ENCODE measurements at regions not wholly inside any gene's neighbourhood (a gene's known extent, or its start where the extent isn't known, plus 50 kb on each side); places are given as distances from the start of the nearest gene placed in this dataset.

DNA sequence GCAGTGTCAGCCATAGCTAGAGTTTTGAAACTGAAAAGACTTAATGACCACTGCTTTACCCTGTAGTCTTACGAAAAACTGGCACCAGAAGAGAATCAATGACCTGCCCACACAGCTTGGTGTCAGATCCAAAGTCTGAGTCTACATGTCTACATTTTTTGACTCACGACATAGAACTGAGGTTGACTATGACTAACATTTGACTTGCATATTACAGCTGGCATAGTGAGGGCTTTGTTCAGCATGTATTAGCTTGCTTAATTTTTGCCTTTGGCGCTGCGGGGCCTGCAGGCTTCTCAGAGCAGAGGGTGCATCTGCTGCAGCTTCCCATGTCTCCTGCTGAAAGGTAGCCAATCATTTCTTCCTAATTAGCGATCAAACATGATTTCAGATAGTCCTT, 167.0 kb downstream of the EBLN2 start (continued):
- TF ChIP-seq CHD7 (IDR thresholded peaks at IDR 0.05; ENCODE audit: insufficient replicate concordance, low read length), result no peak
- no peak for TF ChIP-seq GTF2F1 (IDR thresholded peaks at IDR 0.05; ENCODE audit: borderline replicate concordance, low read depth, low read length)
- no peak for TF ChIP-seq BRCA1 (IDR thresholded peaks at IDR 0.05; ENCODE audit: low read depth, low read length)
- TF ChIP-seq RAD21 (IDR thresholded peaks at IDR 0.05 in 1 of 2, conservative IDR thresholded peaks at IDR 0.05 in 1 of 2; ENCODE audit: low read depth in 2 of 2, low read length in 2 of 2), result no peak
- no peak for TF ChIP-seq TCF12 (IDR thresholded peaks at IDR 0.05; ENCODE audit: low read depth, low read length)
- no peak for TF ChIP-seq TEAD4 (IDR thresholded peaks at IDR 0.05; ENCODE audit: low read depth, low read length)
- no peak for TF ChIP-seq BCL11A (IDR thresholded peaks at IDR 0.05; ENCODE audit: low read depth in 2 of 2, low read length in 2 of 2)
- no peak for TF ChIP-seq SP2 (IDR thresholded peaks at IDR 0.05; ENCODE audit: low read length)
- TF ChIP-seq EGR1 (IDR thresholded peaks at IDR 0.05; ENCODE audit: borderline replicate concordance, low read depth, low read length), result no peak
- TF ChIP-seq, protein P1, sequence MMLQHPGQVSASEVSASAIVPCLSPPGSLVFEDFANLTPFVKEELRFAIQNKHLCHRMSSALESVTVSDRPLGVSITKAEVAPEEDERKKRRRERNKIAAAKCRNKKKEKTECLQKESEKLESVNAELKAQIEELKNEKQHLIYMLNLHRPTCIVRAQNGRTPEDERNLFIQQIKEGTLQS (IDR thresholded peaks at IDR 0.05; ENCODE audit: insufficient read depth, low read depth, low read length), result no peak
- no peak for TF ChIP-seq JUND (IDR thresholded peaks at IDR 0.05; ENCODE audit: low read length)
- no peak for TF ChIP-seq SUZ12 (IDR thresholded peaks at IDR 0.05; ENCODE audit: low read length)
- TF ChIP-seq SP1 (IDR thresholded peaks at IDR 0.05; ENCODE audit: low read depth, low read length), result no peak
